ENCODE measurements at regions not wholly inside any gene's neighbourhood (a gene's known extent, or its start where the extent isn't known, plus 50 kb on each side); places are given as distances from the start of the nearest gene placed in this dataset.

GRCh38 chr16:11494029-11494428 is 92.7 kb downstream of the LITAF start:
- TF ChIP-seq CTCF (IDR thresholded peaks at IDR 0.05) (no peak), POLR2A (IDR thresholded peaks at IDR 0.05) (no peak)
